Thoracic aorta (tissue), 2 donors: ENCODE measurements at regions not wholly inside any gene's neighbourhood (a gene's known extent, or its start where the extent isn't known, plus 50 kb on each side); places are given as distances from the start of the nearest gene placed in this dataset.

Source experiments
- ATAC-seq: fragments of 150-250 bp; one replicate; pipeline ENCODE4 v1.8.0; 2017; ENCODE audit warnings: low read depth; ENCODE audit not compliant: insufficient number of reproducible peaks, low FRiP score
- DNase-seq: peaks from one replicate; pipeline ENCODE4 v3.0.0-alpha.2; 2020; ENCODE audit warnings: low spot score
- H3K27ac ChIP-seq, 2 donors: fragments of 200-600 bp; sonication (generic); 1 replicate in 1 of 2; 2 replicates in 1 of 2; pipeline ENCODE4 v1.5.1; 2016; ENCODE audit warnings: mild to moderate bottlenecking in 2 of 2, moderate library complexity in 2 of 2
- H3K27me3 ChIP-seq: fragments of 200-600 bp; sonication (generic); replicated peaks from 2 replicates; pipeline ENCODE4 v1.6.0; 2016; ENCODE audit warnings: mild to moderate bottlenecking; ENCODE audit not compliant: insufficient read depth
- H3K36me3 ChIP-seq: fragments of 200-600 bp; sonication (generic); one replicate; pipeline ENCODE4 v1.5.1; 2016
- H3K4me1 ChIP-seq, 2 donors: fragments of 200-600 bp; sonication (generic); 1 replicate in 1 of 2; 2 replicates in 1 of 2; pipeline versions ENCODE4 v1.5.1 to v1.6.0; 2016; ENCODE audit warnings: low read depth in 2 of 2, mild to moderate bottlenecking in 1 of 2; ENCODE audit not compliant: control insufficient read depth in 1 of 2
- H3K4me3 ChIP-seq: fragments of 200-600 bp; sonication (generic); 2 replicates; pipeline ENCODE4 v1.5.1; 2016; ENCODE audit warnings: mild to moderate bottlenecking
- H3K9me3 ChIP-seq: fragments of 200-600 bp; sonication (generic); 2 replicates; pipeline ENCODE4 v1.5.1; 2016
- TF ChIP-seq, protein P1 (sequence below): fragments of 200-600 bp; sonication (generic); IDR thresholded peaks from one replicate; pipeline ENCODE4 v1.5.1; 2019; ENCODE audit warnings: antibody characterized with exemption

GRCh38 chr2:238652771-238653157 lies 195.1 kb upstream of the TWIST2 start:
- H3K4me3 ChIP-seq, result no peak overlapping the region
- ATAC-seq (no peak), DNase-seq (no peak)
- H3K9me3 ChIP-seq, result no peaks in the 10 kb centered on the region
- H3K27ac ChIP-seq, result no peak overlapping the region
- H3K36me3 ChIP-seq, result no peaks in the 10 kb centered on the region
- no peaks in the 10 kb centered on the region for H3K4me1 ChIP-seq
- no peaks in the 10 kb centered on the region for H3K27me3 ChIP-seq
- TF ChIP-seq, protein P1, sequence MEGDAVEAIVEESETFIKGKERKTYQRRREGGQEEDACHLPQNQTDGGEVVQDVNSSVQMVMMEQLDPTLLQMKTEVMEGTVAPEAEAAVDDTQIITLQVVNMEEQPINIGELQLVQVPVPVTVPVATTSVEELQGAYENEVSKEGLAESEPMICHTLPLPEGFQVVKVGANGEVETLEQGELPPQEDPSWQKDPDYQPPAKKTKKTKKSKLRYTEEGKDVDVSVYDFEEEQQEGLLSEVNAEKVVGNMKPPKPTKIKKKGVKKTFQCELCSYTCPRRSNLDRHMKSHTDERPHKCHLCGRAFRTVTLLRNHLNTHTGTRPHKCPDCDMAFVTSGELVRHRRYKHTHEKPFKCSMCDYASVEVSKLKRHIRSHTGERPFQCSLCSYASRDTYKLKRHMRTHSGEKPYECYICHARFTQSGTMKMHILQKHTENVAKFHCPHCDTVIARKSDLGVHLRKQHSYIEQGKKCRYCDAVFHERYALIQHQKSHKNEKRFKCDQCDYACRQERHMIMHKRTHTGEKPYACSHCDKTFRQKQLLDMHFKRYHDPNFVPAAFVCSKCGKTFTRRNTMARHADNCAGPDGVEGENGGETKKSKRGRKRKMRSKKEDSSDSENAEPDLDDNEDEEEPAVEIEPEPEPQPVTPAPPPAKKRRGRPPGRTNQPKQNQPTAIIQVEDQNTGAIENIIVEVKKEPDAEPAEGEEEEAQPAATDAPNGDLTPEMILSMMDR, result no peak

DNA sequence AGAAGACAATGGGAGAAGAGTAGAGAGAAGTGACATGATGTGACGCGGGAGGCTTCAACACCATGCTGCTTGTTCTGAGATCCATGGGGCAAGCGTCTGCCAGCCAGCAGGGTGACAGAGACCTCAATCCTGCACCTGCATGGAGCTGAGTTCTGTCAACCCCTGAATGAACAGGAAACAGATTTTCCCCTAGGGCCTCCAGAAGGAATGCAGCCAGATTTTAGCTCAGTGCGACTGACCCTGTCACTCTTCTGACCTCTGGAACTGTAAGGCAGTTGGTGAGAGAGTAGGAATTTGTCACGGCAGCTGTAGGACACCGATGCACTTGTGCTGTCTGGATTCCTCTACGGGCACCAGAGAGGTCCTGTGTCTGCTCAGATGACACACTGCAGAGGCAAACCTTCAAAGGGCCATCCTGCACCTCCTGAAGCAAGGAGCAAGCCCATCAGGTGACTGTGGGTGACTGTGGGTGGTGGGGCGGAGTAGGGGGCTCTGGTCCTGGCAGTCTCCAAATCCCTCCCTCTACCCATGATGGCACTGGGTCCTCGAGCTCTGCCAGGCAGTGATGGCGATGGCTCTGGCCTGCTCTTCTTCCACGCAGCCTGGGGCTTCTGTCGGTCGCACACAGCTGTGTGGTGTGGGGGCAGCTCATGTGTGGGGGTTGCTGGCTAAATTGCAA lies 194.3 kb upstream of the TWIST2 start:
- H3K9me3 ChIP-seq, result no peaks in the 10 kb centered on the region
- H3K27ac ChIP-seq, result no peak overlapping the region
- no peak overlapping the region for H3K4me3 ChIP-seq
- ATAC-seq (no peak), DNase-seq (no peak)
- no peaks in the 10 kb centered on the region for H3K36me3 ChIP-seq
- no peaks in the 10 kb centered on the region for H3K27me3 ChIP-seq
- TF ChIP-seq, protein P1, result no peak
- H3K4me1 ChIP-seq, result no peaks in the 10 kb centered on the region

DNA sequence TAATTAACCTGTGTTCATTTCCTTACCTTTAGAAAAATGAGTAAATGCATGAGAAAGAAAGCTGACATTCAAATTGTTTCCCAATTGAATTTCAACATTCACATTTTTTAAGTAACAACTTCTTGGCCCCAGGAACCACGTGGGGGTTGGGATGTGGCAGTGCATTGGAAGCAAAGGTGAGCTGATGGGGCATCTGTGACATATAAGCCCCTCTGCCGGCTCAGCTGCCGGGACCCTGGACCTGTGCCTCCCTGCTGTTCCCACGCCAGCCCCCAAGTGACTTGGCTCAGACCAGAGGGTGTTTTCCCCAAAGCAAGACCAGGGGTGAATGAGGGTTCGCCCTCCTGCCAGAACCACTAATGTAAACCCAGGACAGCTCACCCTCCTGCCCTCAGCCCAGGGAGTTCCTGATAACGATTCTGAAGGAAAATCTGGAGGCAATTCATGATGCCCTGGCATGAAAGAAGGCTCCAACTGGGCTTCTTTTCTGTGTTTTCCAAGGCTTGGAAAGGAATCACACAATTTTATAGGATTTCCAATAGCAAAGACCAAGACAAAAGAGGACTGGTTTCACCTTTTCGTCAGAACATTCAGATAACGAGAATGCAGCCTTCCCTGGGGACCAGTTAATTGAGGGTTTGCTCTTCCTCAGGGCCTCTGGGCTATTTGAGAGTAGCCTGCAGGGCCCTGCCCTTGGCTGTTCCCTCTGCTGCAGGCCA lies 193.2 kb upstream of the TWIST2 start:
- H3K27me3 ChIP-seq, result no peaks in the 10 kb centered on the region
- TF ChIP-seq, protein P1, result no peak
- ATAC-seq, result no peak
- DNase-seq, result no peak
- no peak overlapping the region for H3K27ac ChIP-seq
- no peak overlapping the region for H3K4me3 ChIP-seq
- H3K9me3 ChIP-seq, result no peaks in the 10 kb centered on the region
- no peaks in the 10 kb centered on the region for H3K36me3 ChIP-seq
- H3K4me1 ChIP-seq, result no peaks in the 10 kb centered on the region

GRCh38 chr2:238655198-238655860 lies 192.6 kb upstream of the TWIST2 start:
- Histone ChIP-seq H3K36me3 (no peaks in the 10 kb centered on the region), H3K4me1 (no peaks in the 10 kb centered on the region), H3K9me3 (no peaks in the 10 kb centered on the region), H3K27ac (no peak overlapping the region), H3K27me3 (no peaks in the 10 kb centered on the region), H3K4me3 (no peak overlapping the region)
- DNase-seq (no peak), ATAC-seq (no peak)
- TF ChIP-seq, protein P1, result no peak

GRCh38 chr2:238655974-238656722 lies 191.7 kb upstream of the TWIST2 start:
- TF ChIP-seq, protein P1, result no peak
- no peak overlapping the region for H3K27ac ChIP-seq
- ATAC-seq (no peak), DNase-seq (no peak)
- no peaks in the 10 kb centered on the region for H3K27me3 ChIP-seq
- no peaks in the 10 kb centered on the region for H3K4me1 ChIP-seq
- no peaks in the 10 kb centered on the region for H3K36me3 ChIP-seq
- H3K4me3 ChIP-seq, result no peak overlapping the region
- peaks cover under 1% of the 10 kb centered on the region for H3K9me3 ChIP-seq
